Stomach (tissue), 8 donors: ENCODE measurements at regions not wholly inside any gene's neighbourhood (a gene's known extent, or its start where the extent isn't known, plus 50 kb on each side); places are given as distances from the start of the nearest gene placed in this dataset.

Experiments used
- DNase-seq, 2 donors: peaks; one replicate each; pipeline versions ENCODE4 v3.0.0 to v3.0.0-alpha.2; 2013 to 2019
- H3K27ac ChIP-seq, 5 donors: fragments of 200-600 bp in 4 of 5; sonication (generic) in 4 of 5; one replicate each; pipeline ENCODE4 v1.5.1; 2013 to 2019; ENCODE audit warnings: mild to moderate bottlenecking in 1 of 5, moderate library complexity in 1 of 5
- H3K27me3 ChIP-seq, 3 donors: fragments of 200-600 bp; sonication (generic); one replicate each; pipeline ENCODE4 v1.5.1; 2017 to 2019; ENCODE audit warnings: mixed run types in 1 of 3
- H3K36me3 ChIP-seq, 4 donors: fragments of 200-600 bp; sonication (generic); 1 replicate in 3 of 4; 2 replicates in 1 of 4; pipeline ENCODE4 v1.5.1; 2016 to 2019
- H3K4me1 ChIP-seq, 4 donors: fragments of 200-600 bp; sonication (generic); one replicate each; pipeline ENCODE4 v1.5.1; 2016 to 2019
- H3K4me3 ChIP-seq, 4 donors: fragments of 200-600 bp; sonication (generic) in 3 of 4; one replicate each; pipeline ENCODE4 v1.5.1; 2016 to 2019; ENCODE audit warnings: mild to moderate bottlenecking in 1 of 4
- H3K9me3 ChIP-seq, 4 donors: fragments of 200-600 bp; sonication (generic); one replicate each; pipeline ENCODE4 v1.5.1; 2016 to 2019
- EP300 ChIP-seq: sonication (generic); formaldehyde crosslinking; IDR thresholded peaks from one replicate; pipeline ENCODE4 v1.6.1; 2017; ENCODE audit warnings: antibody characterized with exemption
- POLR2A ChIP-seq, 4 donors: fragments of 450-650 bp; IDR thresholded peaks; one replicate each; pipeline ENCODE4 v1.6.1; 2016; ENCODE audit warnings: antibody characterized with exemption in 4 of 4, control low read depth in 2 of 4, mild to moderate bottlenecking in 1 of 4, moderate library complexity in 1 of 4
- POLR2AphosphoS5 ChIP-seq, 3 donors: sonication (generic); formaldehyde crosslinking; IDR thresholded peaks; one replicate each; pipeline ENCODE4 v1.6.1; 2016; ENCODE audit warnings: antibody characterized with exemption in 3 of 3
- WGBS, 5 donors: extraction: QIAGEN DNeasy Blood & Tissue Kit in 3 of 5; methylation state at CpG; one replicate each; pipeline versions ENCODE4 v1.1.5 to v1.1.7; 2013 to 2018; 5-methylcytosine and 5-hydroxymethylcytosine counted together
- intact Hi-C: fragments of 100-400 bp; cut with DNase I; formaldehyde crosslinking; loops from one replicate; pipeline ENCODE4 v1.15.1; 2023; ENCODE audit warnings: low total_unique reads
- TF ChIP-seq, protein P1 (sequence below), 7 experiments: fragments of 450-650 bp in 4 of 7; fragments of 200-600 bp in 3 of 7; sonication (generic) in 3 of 7; IDR thresholded peaks; one replicate each; pipeline ENCODE4 v1.5.1; 2016 to 2019; ENCODE audit warnings: antibody characterized with exemption in 7 of 7, control low read depth in 2 of 7, mild to moderate bottlenecking in 1 of 7
- donor health status: healthy with polysubstance abuse.
- donor health status: Bipolar disorder and iron deficiency.
- donor health status: healthy.

DNA sequence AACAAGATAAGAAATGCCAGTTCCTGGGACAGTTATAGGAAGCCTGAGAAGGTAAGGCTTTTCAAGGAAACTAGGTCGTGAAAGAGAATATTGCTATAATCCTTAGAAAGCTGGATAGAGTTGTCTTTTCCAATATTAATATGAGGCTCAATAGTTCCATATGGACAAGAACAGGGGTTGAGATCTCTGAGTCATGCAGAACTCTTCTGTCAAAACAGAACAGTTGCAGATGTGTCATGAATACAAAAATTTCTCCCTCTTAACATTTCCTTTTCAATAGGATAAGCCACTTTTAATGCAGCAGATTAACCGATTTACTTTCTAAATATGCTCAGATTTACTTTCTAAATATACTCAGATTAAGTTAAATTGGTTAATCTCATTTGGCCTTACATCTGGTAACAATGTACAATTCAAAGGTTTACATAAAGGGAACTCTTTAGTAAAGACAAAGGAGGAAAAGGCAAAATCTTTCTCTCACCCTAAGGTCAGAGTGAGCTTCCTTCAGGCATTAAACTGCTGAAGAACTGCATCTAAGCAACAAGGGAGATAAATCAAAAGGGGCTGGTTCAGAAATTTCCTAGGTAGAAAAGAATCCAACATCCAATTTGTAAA, 104.7 kb upstream of the PCDH15 start:
- peak in 1 of 2 donors; percentile 7 for DNase-seq
- no peak overlapping the region for H3K4me3 ChIP-seq
- intact Hi-C loops, result no loop called here
- WGBS, 5 donors, result 46 to 55% (median 51%) methylated on average over 2 of the region's 2 CpGs
- H3K36me3 ChIP-seq, result no peaks in the 10 kb centered on the region
- peaks cover 0 to 15% (median 3%) of the 10 kb centered on the region in 4 donors for H3K9me3 ChIP-seq
- TF ChIP-seq POLR2AphosphoS5 (IDR thresholded peaks at IDR 0.05) (no peak), EP300 (no peak), POLR2A (IDR thresholded peaks at IDR 0.05) (no peak)
- TF ChIP-seq, protein P1, sequence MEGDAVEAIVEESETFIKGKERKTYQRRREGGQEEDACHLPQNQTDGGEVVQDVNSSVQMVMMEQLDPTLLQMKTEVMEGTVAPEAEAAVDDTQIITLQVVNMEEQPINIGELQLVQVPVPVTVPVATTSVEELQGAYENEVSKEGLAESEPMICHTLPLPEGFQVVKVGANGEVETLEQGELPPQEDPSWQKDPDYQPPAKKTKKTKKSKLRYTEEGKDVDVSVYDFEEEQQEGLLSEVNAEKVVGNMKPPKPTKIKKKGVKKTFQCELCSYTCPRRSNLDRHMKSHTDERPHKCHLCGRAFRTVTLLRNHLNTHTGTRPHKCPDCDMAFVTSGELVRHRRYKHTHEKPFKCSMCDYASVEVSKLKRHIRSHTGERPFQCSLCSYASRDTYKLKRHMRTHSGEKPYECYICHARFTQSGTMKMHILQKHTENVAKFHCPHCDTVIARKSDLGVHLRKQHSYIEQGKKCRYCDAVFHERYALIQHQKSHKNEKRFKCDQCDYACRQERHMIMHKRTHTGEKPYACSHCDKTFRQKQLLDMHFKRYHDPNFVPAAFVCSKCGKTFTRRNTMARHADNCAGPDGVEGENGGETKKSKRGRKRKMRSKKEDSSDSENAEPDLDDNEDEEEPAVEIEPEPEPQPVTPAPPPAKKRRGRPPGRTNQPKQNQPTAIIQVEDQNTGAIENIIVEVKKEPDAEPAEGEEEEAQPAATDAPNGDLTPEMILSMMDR (IDR thresholded peaks at IDR 0.05), result no peak
- H3K27ac ChIP-seq, result no peak overlapping the region
- H3K4me1 ChIP-seq, result no peaks in the 10 kb centered on the region
- H3K27me3 ChIP-seq, result no peaks in the 10 kb centered on the region

DNA sequence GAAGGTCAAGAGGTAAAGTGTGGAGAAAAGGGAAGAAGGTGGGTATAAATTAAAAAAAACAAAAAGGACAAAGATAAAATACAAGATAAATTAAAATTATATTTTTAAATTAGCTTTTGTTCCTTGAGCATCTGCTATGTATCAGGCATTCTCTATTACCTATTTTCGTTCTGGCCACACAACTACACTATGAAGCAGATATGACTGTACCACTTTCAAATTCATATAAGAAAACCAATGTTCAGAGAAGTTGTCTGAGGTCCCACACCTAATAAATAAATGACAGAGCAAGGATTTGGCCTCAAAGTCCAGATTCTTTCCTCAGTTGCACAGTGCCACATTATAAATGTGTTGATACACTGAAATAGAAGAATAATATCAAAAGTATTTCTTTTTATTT, 103.8 kb upstream of the PCDH15 start:
- H3K4me1 ChIP-seq, result no peaks in the 10 kb centered on the region
- H3K27me3 ChIP-seq, result no peaks in the 10 kb centered on the region
- no peaks in the 10 kb centered on the region for H3K36me3 ChIP-seq
- no peak for DNase-seq
- TF ChIP-seq, protein P1 (IDR thresholded peaks at IDR 0.05), result no peak
- TF ChIP-seq EP300 (no peak), POLR2AphosphoS5 (IDR thresholded peaks at IDR 0.05) (no peak), POLR2A (IDR thresholded peaks at IDR 0.05) (no peak)
- H3K27ac ChIP-seq, result no peak overlapping the region
- 28 to 74% (median 61%) methylated on average over 1 of the region's 1 CpG for WGBS, 5 donors
- peaks cover 0 to 14% (median 3%) of the 10 kb centered on the region in 4 donors for H3K9me3 ChIP-seq
- intact Hi-C loops, result no loop called here
- no peak overlapping the region for H3K4me3 ChIP-seq

DNA sequence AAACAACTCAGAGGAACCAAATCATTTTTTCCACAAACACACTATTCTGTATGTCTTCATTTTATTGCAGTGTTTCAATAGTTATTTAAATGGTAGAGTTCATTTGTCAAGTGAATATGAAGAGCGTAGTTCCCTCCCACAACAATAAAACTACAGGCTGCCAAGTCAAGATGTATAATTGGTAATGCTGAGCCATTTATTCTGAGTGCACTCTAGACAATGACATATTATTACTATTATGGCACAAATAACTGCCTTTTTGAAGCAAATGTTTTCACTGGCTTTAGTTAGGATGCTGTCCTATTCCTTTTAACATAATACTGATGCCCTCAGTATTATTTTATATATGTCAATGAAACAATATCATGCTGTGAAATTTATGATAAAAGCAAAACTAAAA, 102.7 kb upstream of the PCDH15 start:
- Histone ChIP-seq H3K4me1 (no peaks in the 10 kb centered on the region), H3K36me3 (no peaks in the 10 kb centered on the region), H3K9me3 (peaks cover 0 to 6% (median 2%) of the 10 kb centered on the region in 4 donors), H3K27ac (no peak overlapping the region), H3K27me3 (no peaks in the 10 kb centered on the region), H3K4me3 (no peak overlapping the region)
- WGBS, 5 donors, result 76 to 89% (median 84%) methylated on average over 1 of the region's 1 CpG
- TF ChIP-seq EP300 (no peak), POLR2AphosphoS5 (IDR thresholded peaks at IDR 0.05) (no peak), POLR2A (IDR thresholded peaks at IDR 0.05) (no peak)
- TF ChIP-seq, protein P1 (IDR thresholded peaks at IDR 0.05), result no peak
- DNase-seq, result no peak
- intact Hi-C loops, result no loop called here

DNA sequence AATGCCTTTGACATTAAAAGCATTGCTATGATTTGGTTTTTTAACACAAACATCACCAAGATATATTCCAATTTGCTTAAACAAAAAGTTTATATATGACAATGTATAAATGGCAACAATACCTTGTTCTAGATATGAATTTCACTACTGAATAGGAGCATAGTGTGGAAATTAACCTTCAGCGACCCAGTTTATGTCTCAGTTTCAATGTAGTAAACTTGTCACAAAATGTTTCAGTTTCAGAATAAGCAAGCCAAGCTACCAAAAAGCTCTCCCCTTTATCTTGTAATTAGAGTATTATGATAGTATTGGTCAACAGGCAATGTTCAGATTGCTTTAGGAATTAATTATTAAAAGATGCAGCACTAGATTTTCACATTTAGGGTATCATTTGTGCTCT, 99.6 kb upstream of the PCDH15 start:
- intact Hi-C loops, result no loop called here
- H3K27me3 ChIP-seq, result no peaks in the 10 kb centered on the region
- no peak overlapping the region for H3K4me3 ChIP-seq
- WGBS, 5 donors, result 78 to 90% (median 81%) methylated on average over 1 of the region's 1 CpG
- no peaks in the 10 kb centered on the region for H3K4me1 ChIP-seq
- H3K36me3 ChIP-seq, result no peaks in the 10 kb centered on the region
- no peak for TF ChIP-seq POLR2AphosphoS5 (IDR thresholded peaks at IDR 0.05)
- TF ChIP-seq, protein P1 (IDR thresholded peaks at IDR 0.05), result no peak
- no peak for TF ChIP-seq EP300
- TF ChIP-seq POLR2A (IDR thresholded peaks at IDR 0.05), result no peak
- no peak overlapping the region for H3K27ac ChIP-seq
- DNase-seq, result no peak
- H3K9me3 ChIP-seq, result no peaks in the 10 kb centered on the region
